SIG-M5 (cell line): ENCODE measurements at regions not wholly inside any gene's neighbourhood (a gene's known extent, or its start where the extent isn't known, plus 50 kb on each side); places are given as distances from the start of the nearest gene placed in this dataset.

Source experiments
- DNase-seq: peaks from one replicate; lab custom pipeline; 2025; lab: John Stamatoyannopoulos, UW

DNA sequence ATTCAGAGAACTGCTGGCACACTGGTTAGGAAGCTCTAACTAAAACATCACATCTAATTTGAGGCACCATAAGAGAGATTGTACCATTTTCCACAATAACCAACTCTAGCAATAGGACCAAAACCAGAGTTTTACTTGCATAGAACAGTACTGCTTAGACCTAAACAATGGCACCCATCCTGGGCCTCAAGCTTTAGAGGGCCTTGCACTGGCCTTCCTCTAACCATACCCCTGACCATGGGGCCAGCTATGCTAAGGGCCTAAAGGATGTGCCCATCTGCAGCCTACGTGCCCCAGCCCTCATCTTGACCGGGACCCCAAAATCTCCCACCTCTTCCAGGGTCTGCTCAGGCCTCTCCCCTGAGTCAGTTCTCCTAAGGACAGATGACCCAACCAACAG is 74.4 kb upstream of the ARHGAP32 start:
- DNase-seq, result no peak

DNA sequence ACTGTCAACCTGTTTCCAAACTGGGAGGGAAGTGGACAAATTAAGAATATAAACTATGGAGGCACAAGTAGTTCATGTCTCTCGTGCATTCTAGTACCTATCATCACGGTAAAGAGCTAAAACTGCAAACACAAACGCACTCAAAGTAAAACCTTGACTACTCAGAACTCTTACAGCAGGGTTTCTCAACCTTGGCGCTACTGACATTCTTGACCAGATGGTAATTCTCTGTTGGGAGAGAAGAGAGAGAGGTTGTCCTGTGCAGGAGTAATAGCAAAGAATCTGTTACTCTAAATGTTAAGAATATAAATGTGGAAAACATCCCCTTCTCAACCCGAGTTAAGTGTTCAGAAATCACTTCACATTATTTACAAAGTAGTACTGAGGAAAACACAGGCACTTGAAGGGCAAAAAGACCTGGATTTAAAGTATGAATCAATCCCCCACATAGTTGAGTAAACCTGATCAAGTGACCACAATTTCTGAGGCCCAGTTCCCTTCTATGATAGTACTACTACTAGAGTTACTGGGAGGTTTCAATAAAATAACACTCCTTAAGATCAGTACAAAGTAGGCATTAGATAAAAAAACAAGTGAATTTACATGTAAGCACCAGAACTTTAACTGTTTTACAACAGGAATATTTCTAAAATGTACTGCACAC is 73.1 kb upstream of the ARHGAP32 start:
- no peak for DNase-seq

DNA sequence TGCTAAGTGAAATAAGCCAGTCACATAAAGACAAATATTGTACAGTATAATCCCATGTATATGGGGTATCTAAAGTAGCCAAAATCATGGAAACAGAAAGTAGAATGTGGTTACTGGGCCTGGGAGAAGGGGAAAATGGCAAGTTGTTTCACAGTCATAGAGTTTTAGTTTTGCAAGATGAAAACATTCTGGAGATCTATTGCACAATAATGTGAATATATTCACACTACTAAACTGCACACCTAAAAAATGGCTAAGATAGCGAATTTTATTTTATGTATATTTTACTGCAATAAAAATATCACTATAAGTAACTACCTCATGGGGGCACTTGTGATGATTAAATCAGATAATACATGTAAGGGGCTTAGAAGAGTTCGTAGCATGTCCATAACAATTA is 72.0 kb upstream of the ARHGAP32 start:
- no peak for DNase-seq

DNA sequence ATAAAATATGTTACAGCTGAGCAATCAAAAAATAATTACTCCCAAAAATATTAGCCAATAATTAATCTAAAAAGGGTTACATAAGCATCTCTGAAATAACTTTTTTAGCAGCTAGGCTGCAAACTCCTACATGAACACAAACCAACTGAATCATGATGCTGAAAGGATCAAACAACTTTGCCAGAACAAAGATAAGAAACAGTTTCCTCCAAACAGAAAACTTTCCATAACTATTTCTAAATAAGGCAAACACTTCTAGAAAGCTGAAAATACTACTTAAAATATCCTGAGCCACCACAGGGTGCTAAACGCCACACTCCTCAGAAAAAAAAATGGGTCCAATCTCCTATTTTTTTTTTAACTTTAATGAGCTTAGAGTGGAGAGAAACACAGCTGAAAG is 68.6 kb upstream of the ARHGAP32 start:
- DNase-seq, result no peak

DNA sequence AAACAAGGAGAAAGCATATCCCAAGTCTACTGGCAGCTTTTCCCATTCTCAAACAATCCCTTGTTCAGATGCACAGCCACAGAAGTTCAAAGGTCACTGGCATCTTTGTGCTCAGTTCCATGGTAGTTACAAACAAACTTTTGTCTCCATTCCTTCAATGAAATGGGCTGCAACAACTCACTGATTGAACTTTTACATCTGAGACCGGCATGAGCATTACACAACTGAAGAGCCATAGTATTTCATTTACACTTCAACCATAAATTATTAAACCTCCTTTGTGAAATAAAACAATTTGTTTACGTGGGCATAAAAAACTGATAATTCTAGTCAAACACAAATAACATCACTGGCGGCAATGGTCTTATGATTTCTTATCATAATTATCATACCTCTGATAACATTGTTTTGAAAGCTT is 67.8 kb upstream of the ARHGAP32 start:
- DNase-seq, result no peak

DNA sequence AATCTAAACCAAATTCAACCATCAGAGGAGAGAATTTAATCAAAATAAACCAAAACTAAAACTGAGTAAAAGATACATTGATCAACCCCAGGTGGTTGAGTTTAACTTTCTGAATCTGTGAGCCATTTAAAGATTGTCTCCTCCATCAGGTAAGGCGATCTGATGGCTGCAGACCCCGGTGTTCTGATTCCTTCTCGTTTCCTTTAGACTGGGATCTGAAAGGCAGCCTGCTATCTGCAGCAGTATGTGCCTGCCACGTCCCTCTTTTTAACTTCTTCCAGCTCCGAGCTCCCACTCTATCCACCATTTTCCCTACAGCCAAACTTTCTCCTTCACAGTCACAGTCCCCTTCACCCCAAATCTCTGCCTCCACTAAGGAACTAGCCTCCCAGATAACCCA is 66.1 kb upstream of the ARHGAP32 start:
- no peak for DNase-seq

DNA sequence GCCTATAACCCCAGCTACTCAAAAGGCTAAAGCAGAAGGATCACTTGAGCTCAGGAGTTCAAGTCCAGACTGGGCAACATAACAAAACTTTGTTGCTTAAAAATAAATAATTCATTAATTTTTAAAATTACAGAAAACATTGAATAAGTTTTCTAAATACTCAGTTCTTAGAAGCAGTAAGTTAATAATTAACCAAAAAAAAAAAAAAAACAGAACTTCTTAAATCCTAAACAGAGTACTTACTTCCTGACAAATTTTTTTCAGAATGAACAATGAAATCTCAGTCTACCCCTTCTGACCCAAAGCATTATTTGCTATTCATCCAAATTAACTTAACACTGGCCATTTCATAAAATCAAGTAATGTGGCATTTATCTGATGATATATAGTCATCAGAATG is 65.4 kb upstream of the ARHGAP32 start:
- no peak for DNase-seq

DNA sequence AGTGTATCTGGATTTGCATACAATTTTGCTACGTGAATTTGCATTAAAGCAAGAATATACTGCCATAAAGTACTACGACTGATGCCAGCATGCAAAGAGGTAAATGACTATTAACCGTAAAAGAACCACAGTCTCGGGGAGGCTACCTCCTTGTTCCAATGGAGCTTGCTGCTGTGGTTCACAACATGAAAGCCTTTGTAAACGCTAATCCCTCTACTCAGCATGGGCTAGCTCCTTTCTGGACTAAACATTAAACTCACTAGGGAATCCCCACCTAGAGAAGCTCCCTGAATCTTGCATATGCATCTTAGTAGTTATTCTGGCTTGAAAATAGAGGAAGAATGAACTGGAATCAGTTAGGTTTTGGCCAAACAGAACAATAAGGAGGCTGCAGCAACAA is 60.5 kb upstream of the ARHGAP32 start:
- DNase-seq, result no peak

DNA sequence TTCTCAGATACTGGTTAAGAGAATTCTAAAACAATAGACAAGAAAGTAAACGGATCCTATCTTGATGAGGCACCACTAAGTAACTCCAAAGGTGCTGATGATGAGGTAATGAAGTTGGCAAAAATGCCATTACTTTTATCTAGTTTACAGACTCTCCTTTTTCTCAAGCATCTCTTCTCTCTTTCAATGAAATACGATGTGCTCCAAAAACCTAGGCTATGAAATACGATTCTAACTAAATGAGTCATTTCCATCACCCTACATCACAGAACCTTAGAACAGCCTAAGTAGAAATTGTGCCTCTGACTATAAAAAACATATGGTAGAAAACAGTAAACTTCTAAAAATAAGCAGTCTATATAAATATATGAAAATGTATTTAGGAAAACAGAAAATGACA is 58.9 kb upstream of the ARHGAP32 start:
- DNase-seq, result no peak

DNA sequence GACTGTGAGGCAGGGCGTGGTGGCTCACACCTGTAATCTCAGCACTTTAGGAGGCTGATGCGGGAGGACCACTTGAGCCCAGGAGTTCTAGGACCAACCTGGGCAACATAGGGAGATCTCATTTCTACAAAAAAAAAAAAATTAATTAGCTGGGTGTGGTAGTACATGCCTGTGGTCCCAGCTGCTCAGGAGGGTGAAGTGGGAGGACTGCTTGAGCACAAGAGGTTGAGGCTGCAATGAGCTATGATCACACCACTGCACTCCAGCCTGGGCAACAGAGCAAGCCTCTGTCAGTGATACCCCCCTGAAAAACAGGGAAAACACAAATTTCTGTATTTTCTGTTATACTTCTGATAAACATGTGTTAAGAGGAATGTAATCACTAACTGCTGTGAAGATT is 57.8 kb upstream of the ARHGAP32 start:
- no peak for DNase-seq

DNA sequence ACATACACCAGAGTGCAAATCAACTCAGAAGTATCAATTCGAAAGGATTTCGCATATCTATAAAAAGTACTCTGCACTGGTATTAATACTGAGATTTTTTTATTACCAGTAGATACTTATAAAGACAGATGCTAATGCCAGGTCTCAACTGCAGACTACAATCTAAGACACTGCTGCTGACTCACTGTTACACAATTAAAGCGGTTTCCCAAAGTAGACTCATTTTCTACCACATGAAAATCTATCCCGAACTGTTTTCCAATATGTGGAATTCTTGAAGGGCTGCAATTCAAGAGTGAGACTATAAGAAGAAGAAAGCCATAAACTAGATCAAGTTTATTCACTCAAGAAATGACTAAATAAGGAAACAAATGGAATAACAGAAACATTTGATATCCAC is 57.2 kb upstream of the ARHGAP32 start:
- no peak for DNase-seq

DNA sequence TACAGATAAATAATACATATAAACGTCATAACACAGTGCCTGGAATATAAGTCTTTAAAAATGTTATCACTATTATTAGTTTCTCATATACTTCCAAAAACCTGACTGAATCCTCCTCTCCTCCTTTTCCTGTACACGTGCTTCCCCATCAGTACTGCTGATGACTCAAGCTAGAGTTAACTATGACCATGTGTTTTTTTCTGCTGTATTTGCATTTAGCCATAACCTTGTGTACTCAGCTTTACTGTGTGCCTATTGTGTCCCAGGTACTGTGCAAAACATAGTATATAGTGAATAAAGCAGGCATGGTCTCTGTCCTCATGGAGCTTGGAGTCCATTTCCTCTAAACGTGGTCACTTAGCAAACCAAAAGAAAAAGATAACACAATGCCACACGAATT is 56.5 kb upstream of the ARHGAP32 start:
- no peak for DNase-seq

DNA sequence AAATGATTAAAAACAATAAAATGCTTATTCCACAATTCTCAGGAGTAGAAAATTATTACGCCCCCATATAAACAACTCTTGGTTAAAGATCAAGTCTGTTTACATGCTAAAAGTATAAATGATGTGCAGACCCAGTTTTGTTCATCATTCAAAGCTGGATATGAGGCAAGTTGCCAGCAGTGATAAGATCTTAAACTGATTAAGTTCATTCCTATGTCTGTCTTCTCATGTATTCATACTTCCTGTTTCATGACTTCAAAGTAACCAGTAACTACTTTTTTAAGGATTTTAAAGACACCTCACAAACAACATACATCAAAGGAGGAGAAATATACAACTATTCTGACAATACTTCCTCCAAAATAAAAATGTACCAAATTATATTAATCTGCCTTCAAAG is 55.0 kb upstream of the ARHGAP32 start:
- no peak for DNase-seq

DNA sequence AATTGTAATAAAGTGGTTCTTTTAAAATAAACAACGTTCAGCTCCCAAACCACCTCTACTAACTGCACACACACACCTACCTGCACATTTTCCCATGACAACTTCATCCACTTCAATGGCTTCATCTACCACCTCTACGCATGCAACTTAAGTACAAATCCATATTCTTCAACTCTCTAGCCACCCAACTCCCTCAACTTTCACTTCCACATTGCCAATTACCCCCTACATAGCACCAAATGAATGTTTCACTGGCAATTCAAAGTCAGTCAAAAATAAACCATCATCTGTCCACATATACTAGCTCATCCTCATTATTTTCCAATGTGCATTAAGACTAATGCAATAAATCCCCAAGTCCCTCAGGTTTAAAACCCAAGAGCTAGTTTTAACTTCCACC is 50.7 kb upstream of the ARHGAP32 start:
- DNase-seq, result no peak
